Heart left ventricle (tissue), 13 donors: ENCODE measurements at regions not wholly inside any gene's neighbourhood (a gene's known extent, or its start where the extent isn't known, plus 50 kb on each side); places are given as distances from the start of the nearest gene placed in this dataset.

Source experiments
- CTCF ChIP-seq, 12 donors: fragments of 200-600 bp; sonication (generic) in 4 of 12; IDR thresholded peaks; one replicate each; pipeline versions ENCODE4 v1.5.0 to v1.8.0; 2018 to 2022; ENCODE audit warnings: antibody characterized with exemption in 12 of 12, mild to moderate bottlenecking in 5 of 12
- POLR2A ChIP-seq, 2 donors: fragments of 450-650 bp; IDR thresholded peaks; one replicate each; pipeline ENCODE4 v1.6.1; 2017; ENCODE audit warnings: antibody characterized with exemption in 2 of 2, mild to moderate bottlenecking in 2 of 2, moderate library complexity in 2 of 2
- donor health status: ischemic (EF 13 %, LVEDD 7.1; RV severe dilation, severe dysfunction).
- donor health status: DM: no; HTN: yes; CAD: no.
- donor health status: DM: no; HTN: no; CAD: no.
- donor health status: ischemic (EF 25% LVEDD 6.9; RV normal size, moderate dysfunction).
- donor health status: ischemic (EF 25% LVEDD 5.7; RV mildly dilated, moderate dysfunction).
- donor health status: ischemic (EF 35%, LVEDD 5.7; RV mildly dilated, moderate dysfunction).
- donor health status: nonischemic (EF 11% LVEDD 7.7; RV severe dilation, severe dysfunction).
- donor health status: DM: yes; HTN: yes; CAD: no.
- donor health status: PGD.
- donor health status: ischemic (EF 29% LVEDD 5.4; RV normal size, mild dysfunction).
- donor health status: nonischemic (EF 23%, LVEDD 6.1; RV moderate dilation, normal function).

GRCh38 chr12:107475900-107476299 lies 209.7 kb upstream of the PWP1 start:
- TF ChIP-seq CTCF (IDR thresholded peaks at IDR 0.05): no peak
- TF ChIP-seq POLR2A (IDR thresholded peaks at IDR 0.05): no peak
